ENCODE measurements at regions not wholly inside any gene's neighbourhood (a gene's known extent, or its start where the extent isn't known, plus 50 kb on each side); places are given as distances from the start of the nearest gene placed in this dataset.

DNA sequence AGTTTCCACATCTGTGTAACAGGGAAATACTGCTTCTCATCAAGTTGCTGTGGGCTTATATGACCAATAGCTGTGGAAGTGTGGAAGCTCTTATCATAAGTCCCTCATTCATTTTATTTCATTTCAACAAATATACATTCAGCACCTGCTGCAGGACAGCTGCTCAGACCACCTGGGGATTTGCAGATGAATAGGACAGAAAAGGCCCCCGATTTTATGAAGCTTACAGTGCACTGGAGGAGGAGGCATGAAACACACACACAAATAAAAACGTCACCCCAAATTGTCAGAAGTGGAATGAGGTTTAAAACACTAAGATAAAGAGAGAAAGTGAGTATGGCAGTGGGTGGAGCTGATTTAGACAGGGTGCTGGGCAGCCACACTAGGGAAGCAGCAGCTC, 107.2 kb downstream of the DRD1 start:
- TF ChIP-seq CTCF (IDR thresholded peaks at IDR 0.05), result no peak
- TF ChIP-seq POLR2A (IDR thresholded peaks at IDR 0.05), result no peak

All from heart left ventricle (tissue), 13 donors.